ENCODE measurements at regions not wholly inside any gene's neighbourhood (a gene's known extent, or its start where the extent isn't known, plus 50 kb on each side); places are given as distances from the start of the nearest gene placed in this dataset.
"Not testable (repeated sequence)": the region's sequence is repeated elsewhere in the genome, so short reads cannot be mapped to it uniquely, and the experiment has no call there.

- DNase-seq, result no peak
Observed at GRCh38 chr3:107939691-107940442, 151.0 kb downstream of the CD47 start.

DNA sequence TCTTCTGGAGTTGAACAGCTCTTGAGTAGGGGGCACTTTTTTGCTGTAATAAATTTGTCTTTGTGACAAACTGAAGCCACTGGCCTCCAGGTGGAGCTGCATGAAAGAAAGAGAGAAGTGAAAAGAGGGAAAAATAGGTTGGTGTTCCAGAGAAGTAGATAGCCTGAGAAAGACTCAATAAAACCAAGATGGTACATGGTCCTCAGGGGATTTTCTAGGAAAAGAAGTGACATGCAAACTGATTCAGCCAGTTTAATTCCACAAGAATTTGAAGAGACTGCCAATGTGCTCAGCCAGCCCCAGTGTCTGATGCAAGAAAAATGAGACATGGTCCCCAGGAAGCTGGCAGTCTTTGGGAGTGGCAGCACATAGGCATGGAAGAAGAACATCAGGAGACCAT is 152.7 kb downstream of the CD47 start:
- peak in 1 of 2 experiments; percentile 22 for DNase-seq

GRCh38 chr3:107934808-107935207 is 156.0 kb downstream of the CD47 start:
- DNase-seq, result no peak

GRCh38 chr3:107933450-107933849 is 157.4 kb downstream of the CD47 start:
- DNase-seq, result no peak

DNA sequence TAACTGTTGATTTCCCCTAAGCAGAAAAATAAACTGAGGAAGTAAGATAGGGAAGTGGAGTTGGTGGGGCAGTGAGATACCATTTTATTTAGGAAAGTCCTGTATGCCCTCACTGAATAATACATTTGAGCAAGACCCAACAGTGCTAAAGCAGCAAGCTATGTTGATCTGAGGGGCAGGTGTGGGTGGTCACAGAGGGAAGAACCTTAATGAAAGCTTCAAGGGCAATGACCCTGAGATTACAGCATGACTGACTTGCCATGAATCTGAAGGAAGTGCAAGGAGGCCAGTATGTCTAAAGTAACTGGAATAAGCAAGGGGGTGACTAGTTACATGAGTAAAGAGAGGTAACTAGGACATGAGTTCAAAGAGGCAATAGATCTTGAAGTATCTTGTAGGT is 159.5 kb downstream of the CD47 start:
- DNase-seq, result no peak

GRCh38 chr3:107929088-107929487 is 161.7 kb downstream of the CD47 start:
- no peak for DNase-seq

- DNase-seq, result peak in 1 of 2 experiments; percentile 34
Observed at GRCh38 chr3:107928084-107928445, 162.8 kb downstream of the CD47 start.

- peak; percentile 19 to 77 for DNase-seq
Observed at GRCh38 chr3:107927361-107928083, 163.3 kb downstream of the CD47 start.

DNA sequence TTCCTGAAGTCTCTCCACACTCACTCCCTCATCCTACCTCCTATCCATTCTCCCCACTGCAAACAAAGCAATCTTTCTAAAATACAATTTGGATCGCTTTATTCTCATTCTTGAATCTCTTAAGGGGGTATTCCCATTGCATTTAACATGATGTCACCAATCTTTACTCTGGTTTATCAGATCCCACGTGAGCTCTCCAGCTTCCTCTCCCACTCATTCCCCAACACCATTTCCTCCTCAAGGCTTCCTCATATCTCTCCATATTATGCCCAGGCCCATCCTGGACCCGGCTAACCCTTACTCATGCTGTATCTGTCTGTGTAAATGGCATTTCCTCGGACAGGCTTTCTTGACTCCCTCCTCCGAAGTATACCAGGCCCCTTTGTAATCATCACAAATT is 165.0 kb downstream of the CD47 start:
- no peak for DNase-seq

DNA sequence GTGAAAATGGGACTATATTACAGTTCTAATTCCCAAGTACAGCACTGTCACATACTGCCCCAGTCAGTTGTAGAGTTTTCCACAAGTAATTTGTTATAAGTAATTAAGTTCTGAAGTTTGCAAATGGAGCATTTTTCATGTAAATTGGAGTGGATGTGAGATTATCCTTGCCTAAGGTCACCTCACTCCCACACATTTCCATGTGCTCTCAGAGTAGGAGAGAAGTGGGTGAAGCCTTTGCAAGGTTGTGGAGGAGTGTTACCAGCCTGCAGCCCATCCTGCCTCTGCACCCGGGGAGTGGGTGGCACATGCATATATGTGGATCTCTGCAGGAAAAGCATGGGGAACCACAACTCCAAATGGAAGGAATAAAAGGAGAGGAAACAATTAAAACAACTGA is 169.8 kb downstream of the CD47 start:
- no peak for DNase-seq

GRCh38 chr3:107920538-107920937 is 170.3 kb downstream of the CD47 start:
- DNase-seq, result no peak

DNA sequence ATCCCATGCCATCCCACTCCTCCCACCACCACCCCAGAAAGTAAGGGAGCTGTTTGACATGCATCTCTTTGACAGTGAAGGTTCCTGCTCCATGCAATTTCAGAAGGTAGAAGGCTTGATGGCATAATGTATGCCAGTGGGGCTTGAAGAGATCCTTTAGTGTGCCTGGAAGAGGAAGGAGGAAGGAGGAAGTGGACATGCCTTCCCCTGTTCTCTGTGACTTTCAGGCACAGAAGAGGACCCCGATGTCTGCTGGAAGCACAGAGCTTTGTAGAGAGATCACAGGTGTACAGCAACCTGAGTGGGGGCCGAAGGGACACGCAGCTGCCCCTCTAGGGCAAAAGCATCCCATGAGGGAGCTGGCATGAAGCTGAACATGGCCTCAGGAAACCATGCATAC is 171.6 kb downstream of the CD47 start:
- DNase-seq, result no peak

DNA sequence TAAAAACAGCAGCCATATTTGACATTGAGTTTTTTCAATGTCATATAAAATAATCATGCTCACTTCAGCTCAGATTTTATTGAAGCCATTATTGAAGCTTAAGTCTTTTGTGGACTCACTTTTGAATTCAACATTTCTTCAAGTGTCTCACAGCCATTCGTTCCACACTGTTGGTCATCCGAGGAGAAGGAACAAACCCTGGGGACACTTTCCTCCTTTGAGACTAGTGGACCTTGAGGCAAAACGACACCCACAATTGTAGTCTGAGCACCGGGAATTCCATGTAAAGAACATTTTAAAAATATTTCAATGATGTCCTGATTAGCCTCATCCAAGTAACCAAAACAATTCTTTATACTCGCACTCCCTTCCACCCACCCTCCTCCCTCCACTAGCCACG is 174.7 kb downstream of the CD47 start:
- DNase-seq, result no peak

GRCh38 chr3:107915706-107916105 is 175.1 kb downstream of the CD47 start:
- DNase-seq, result no peak

DNA sequence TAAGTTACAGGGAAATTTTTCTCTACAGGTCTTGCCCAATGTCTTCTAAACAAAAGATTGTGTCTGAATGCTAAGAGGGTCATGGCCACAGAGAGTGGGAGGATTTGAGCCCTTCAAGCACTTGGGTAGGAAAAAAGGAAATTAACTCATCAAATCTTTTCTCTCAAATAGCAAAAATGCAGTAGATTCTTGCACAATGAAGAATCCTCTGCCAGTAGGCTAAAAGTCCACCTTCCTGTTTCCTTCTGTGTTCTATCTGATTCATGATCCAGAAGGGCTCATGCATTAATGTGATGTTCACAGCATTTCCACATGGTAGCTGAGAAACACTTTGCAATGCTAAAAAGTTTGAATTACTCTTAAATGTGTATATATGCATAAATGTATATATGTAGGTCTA is 177.1 kb downstream of the CD47 start:
- DNase-seq, result no peak

- DNase-seq, result no peak
Observed at GRCh38 chr3:107911337-107912000, 179.4 kb downstream of the CD47 start.

DNA sequence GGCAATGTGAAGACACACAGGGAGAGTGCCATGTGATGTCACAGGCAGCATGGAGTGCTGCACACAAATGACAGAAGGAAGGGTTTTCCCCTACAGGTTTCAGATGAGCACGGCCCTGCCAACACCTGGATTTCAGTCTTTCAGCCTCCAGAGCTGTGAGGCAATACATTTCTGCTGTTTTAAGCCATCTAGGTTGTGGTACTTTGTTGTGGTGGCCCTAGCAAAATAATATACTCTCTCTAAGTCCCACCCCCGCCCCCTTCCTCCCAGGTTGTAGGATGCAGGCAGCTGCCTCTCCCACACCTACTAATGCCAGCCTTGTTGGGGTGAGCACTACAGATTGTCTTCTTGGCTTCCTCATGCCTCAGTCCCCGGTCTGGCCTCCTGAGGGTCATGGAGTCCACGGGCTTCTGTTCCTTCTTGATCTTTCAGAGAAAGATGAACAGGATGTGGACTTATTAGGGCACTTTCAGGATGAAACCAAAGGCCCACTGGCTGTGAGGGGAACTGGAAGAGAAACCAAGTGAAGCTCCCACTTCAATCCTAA is 180.0 kb downstream of the CD47 start:
- DNase-seq, result no peak

DNA sequence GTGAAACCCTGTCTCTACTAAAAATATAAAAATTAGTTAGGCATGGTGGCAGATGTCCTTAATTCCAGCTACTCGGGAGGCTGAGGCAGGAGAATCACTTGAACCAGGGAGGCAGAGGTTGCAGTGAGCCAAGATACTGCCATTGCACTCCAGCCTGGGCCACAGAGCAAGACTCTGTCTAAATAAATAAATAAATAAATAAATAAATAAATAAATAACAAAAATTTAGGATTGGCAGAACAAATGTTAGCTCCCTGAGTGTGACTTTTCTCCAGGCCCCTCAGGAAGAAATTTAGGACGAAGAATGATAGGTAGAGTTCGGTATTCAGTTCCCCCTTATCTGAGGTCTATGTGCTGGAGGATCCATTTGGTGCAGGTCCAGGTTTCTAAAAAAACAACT is 181.2 kb downstream of the CD47 start:
- DNase-seq, result not testable (repeated sequence)

GRCh38 chr3:107907996-107908395 is 182.8 kb downstream of the CD47 start:
- no peak for DNase-seq

DNA sequence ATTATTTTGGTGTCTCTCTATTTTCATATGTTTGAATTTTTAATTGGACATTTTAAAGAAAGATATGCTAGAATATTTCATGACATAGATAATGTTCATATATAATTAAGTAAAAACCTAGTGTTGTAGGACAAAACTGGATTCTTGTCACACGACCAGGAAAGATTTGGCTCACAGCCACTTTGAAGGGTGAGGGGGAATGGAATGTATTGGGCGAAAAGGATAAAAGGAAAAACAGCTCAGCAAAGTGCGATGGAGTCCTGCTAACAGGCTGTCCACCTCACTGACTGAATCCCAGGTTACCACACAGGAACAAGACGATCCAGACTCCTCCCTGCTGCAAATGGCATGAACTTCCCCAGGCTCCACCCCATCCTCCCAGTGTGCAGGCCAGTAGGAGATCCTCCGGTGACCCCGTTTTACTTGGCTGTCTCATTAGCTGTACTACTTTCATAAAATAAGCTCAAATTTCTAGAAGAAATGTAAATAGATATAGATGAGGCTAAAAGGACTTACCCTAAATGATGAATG is 186.2 kb downstream of the CD47 start:
- DNase-seq, result no peak

- no peak for DNase-seq
Observed at GRCh38 chr3:107899990-107900651, 190.7 kb downstream of the CD47 start.

GRCh38 chr3:107897471-107898061 is 193.3 kb downstream of the CD47 start:
- DNase-seq, result no peak

DNA sequence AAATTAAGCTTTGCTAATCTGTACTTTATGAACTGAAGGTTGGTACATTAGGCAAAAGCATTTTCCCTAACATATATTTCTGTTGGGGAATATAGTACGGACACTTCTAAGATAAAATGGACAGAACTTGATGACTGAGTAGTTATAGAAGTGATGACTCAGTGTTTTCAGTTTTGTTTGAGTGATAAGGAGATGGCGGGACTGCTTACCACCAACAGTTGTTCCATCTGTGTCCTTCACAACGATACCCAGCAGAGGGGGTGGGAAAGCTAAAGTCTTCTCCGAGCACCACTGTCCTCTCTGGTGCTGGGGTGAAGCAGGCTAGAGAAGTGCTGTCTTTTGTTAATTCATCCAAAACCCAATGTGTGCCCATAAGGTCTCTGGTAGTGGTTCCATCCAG is 195.8 kb downstream of the CD47 start:
- DNase-seq, result no peak

Data from NCI-H526 (cell line).